GM23248 (cell line): ENCODE measurements at regions not wholly inside any gene's neighbourhood (a gene's known extent, or its start where the extent isn't known, plus 50 kb on each side); places are given as distances from the start of the nearest gene placed in this dataset.

Experiments
- DNase-seq: peaks from one replicate; pipeline ENCODE4 v3.0.0-alpha.2; 2015
- H2AFZ ChIP-seq: fragments of 200-600 bp; sonication (generic); 2 replicates; pipeline ENCODE4 v1.6.1; 2016; ENCODE audit warnings: antibody characterized with exemption
- H3F3A ChIP-seq: fragments of 200-600 bp; sonication (generic); 2 replicates; pipeline ENCODE4 v1.6.1; 2016; ENCODE audit warnings: mild to moderate bottlenecking, antibody characterized with exemption, mixed run types; ENCODE audit not compliant: insufficient read depth
- H3K27ac ChIP-seq: fragments of 200-600 bp; sonication (generic); 2 replicates; pipeline ENCODE4 v1.5.1; 2016; ENCODE audit warnings: mild to moderate bottlenecking
- H3K27me3 ChIP-seq: fragments of 200-600 bp; sonication (generic); replicated peaks from 2 replicates; pipeline ENCODE4 v1.6.1; 2016; ENCODE audit warnings: mild to moderate bottlenecking; ENCODE audit not compliant: insufficient read depth
- H3K36me3 ChIP-seq: fragments of 200-600 bp; sonication (generic); 2 replicates; pipeline ENCODE4 v1.6.1; 2016; ENCODE audit warnings: low read depth, mild to moderate bottlenecking
- H3K4me1 ChIP-seq: fragments of 200-600 bp; sonication (generic); 2 replicates; pipeline ENCODE4 v1.6.1; 2016; ENCODE audit warnings: mild to moderate bottlenecking; ENCODE audit not compliant: insufficient read depth
- H3K4me2 ChIP-seq: fragments of 200-600 bp; sonication (generic); one replicate; pipeline ENCODE4 v1.6.1; 2016; ENCODE audit warnings: mild to moderate bottlenecking; ENCODE audit not compliant: unreplicated experiment
- H3K4me3 ChIP-seq: fragments of 200-600 bp; sonication (generic); 2 replicates; pipeline ENCODE4 v1.5.1; 2016; ENCODE audit warnings: mild to moderate bottlenecking
- H3K79me2 ChIP-seq: fragments of 200-600 bp; sonication (generic); 2 replicates; pipeline ENCODE4 v1.6.1; 2016; ENCODE audit warnings: mild to moderate bottlenecking; ENCODE audit not compliant: insufficient read depth
- H3K9ac ChIP-seq: fragments of 200-600 bp; sonication (generic); 2 replicates; pipeline ENCODE4 v1.6.1; 2016; ENCODE audit warnings: mild to moderate bottlenecking
- H3K9me2 ChIP-seq: fragments of 200-600 bp; sonication (generic); 2 replicates; pipeline ENCODE4 v1.6.1; 2016; ENCODE audit warnings: mixed run types, mild to moderate bottlenecking, moderate library complexity; ENCODE audit not compliant: insufficient read depth
- H3K9me3 ChIP-seq: fragments of 200-600 bp; sonication (generic); one replicate; pipeline ENCODE4 v1.6.1; 2017; ENCODE audit warnings: low read depth
- H4K20me1 ChIP-seq: fragments of 200-600 bp; sonication (generic); 2 replicates; pipeline ENCODE4 v1.6.0; 2016; ENCODE audit not compliant: insufficient read depth
- EZH2 ChIP-seq: fragments of 200-600 bp; sonication (generic); IDR thresholded peaks from 2 replicates; pipeline ENCODE4 v1.6.1; 2018; ENCODE audit warnings: antibody characterized with exemption, mild to moderate bottlenecking; ENCODE audit not compliant: insufficient read depth, poor library complexity, severe bottlenecking
- EZH2phosphoT487 ChIP-seq: fragments of 200-600 bp; sonication (generic); IDR thresholded peaks from 2 replicates; pipeline ENCODE4 v1.6.1; 2018; ENCODE audit warnings: antibody characterized with exemption, moderate library complexity, mild to moderate bottlenecking, low read depth; ENCODE audit not compliant: insufficient read depth
- WGBS, 2 experiments: methylation state at CpG; one replicate each; pipeline ENCODE4 v1.1.6; 2015 to 2017; ENCODE audit warnings: low lambda C conversion rate in 2 of 2, low coverage in 1 of 2; ENCODE audit errors: missing lambda C conversion rate in 2 of 2; 5-methylcytosine and 5-hydroxymethylcytosine counted together
- in situ Hi-C: fragments of 300-500 bp; cut with MboI; formaldehyde crosslinking; loops from 2 replicates; pipeline ENCODE4 v1.15.0; 2020

- Histone ChIP-seq H3K27ac (no peak overlapping the region), H3F3A (no peaks in the 10 kb centered on the region), H3K79me2 (no peaks in the 10 kb centered on the region), H3K4me2 (no peak overlapping the region), H3K36me3 (no peaks in the 10 kb centered on the region), H3K9me2 (no peaks in the 10 kb centered on the region), H2AFZ (no peak overlapping the region), H3K27me3 (no peaks in the 10 kb centered on the region), H4K20me1 (no peaks in the 10 kb centered on the region), H3K4me1 (no peaks in the 10 kb centered on the region), H3K4me3 (no peak overlapping the region), H3K9ac (no peak overlapping the region), H3K9me3 (no peaks in the 10 kb centered on the region)
- 17 to 25% methylated on average over 3 of the region's 3 CpGs for WGBS, 2 experiments
- TF ChIP-seq EZH2phosphoT487: no peak
- TF ChIP-seq EZH2: no peak
- DNase-seq: no peak
- in situ Hi-C loops: no loop called here
These were observed 591.6 kb downstream of the PKHD1 start for GRCh38 chr6:51495610-51496396.

GRCh38 chr6:51502996-51503395 lies 584.4 kb downstream of the PKHD1 start:
- Histone ChIP-seq H3K4me1 (no peaks in the 10 kb centered on the region), H3K36me3 (no peaks in the 10 kb centered on the region), H3K27ac (no peak overlapping the region), H2AFZ (no peak overlapping the region), H3K4me2 (no peak overlapping the region), H3F3A (no peaks in the 10 kb centered on the region), H4K20me1 (no peaks in the 10 kb centered on the region), H3K9ac (no peak overlapping the region), H3K4me3 (no peak overlapping the region), H3K9me2 (no peaks in the 10 kb centered on the region), H3K79me2 (no peaks in the 10 kb centered on the region), H3K9me3 (no peaks in the 10 kb centered on the region), H3K27me3 (no peaks in the 10 kb centered on the region)
- TF ChIP-seq EZH2phosphoT487: no peak
- TF ChIP-seq EZH2: no peak
- in situ Hi-C loops: no loop called here
- DNase-seq: no peak
- WGBS, 2 experiments: 0 to 4% methylated on average over 1 of the region's 1 CpG

- Histone ChIP-seq H3K9me2 (no peaks in the 10 kb centered on the region), H3K27me3 (no peaks in the 10 kb centered on the region), H2AFZ (no peak overlapping the region), H3K9ac (no peak overlapping the region), H3K4me3 (no peak overlapping the region), H3K79me2 (no peaks in the 10 kb centered on the region), H3K4me1 (no peaks in the 10 kb centered on the region), H4K20me1 (no peaks in the 10 kb centered on the region), H3K27ac (no peak overlapping the region), H3K36me3 (no peaks in the 10 kb centered on the region), H3K9me3 (no peaks in the 10 kb centered on the region), H3K4me2 (no peak overlapping the region), H3F3A (no peaks in the 10 kb centered on the region)
- DNase-seq: no peak
- TF ChIP-seq EZH2phosphoT487: no peak
- no peak for TF ChIP-seq EZH2
- in situ Hi-C loops: no loop called here
These were observed 582.0 kb downstream of the PKHD1 start for GRCh38 chr6:51505434-51505833.

- Histone ChIP-seq H3K4me2 (no peak overlapping the region), H3F3A (no peaks in the 10 kb centered on the region), H3K9me2 (no peaks in the 10 kb centered on the region), H4K20me1 (no peaks in the 10 kb centered on the region), H2AFZ (no peak overlapping the region), H3K9me3 (no peaks in the 10 kb centered on the region), H3K27ac (no peak overlapping the region), H3K36me3 (no peaks in the 10 kb centered on the region), H3K27me3 (no peaks in the 10 kb centered on the region), H3K79me2 (no peaks in the 10 kb centered on the region), H3K4me3 (no peak overlapping the region), H3K4me1 (no peaks in the 10 kb centered on the region), H3K9ac (no peak overlapping the region)
- DNase-seq: no peak
- TF ChIP-seq EZH2: no peak
- TF ChIP-seq EZH2phosphoT487: no peak
- in situ Hi-C loops: no loop called here
- WGBS, 2 experiments: 34 to 37% methylated on average over 5 of the region's 5 CpGs
These were observed 577.8 kb downstream of the PKHD1 start for GRCh38 chr6:51509597-51509996.

GRCh38 chr6:51511081-51511480 lies 576.3 kb downstream of the PKHD1 start:
- no peak overlapping the region for H2AFZ ChIP-seq
- no peak for TF ChIP-seq EZH2phosphoT487
- TF ChIP-seq EZH2: no peak
- no peaks in the 10 kb centered on the region for H3K9me2 ChIP-seq
- no peak for DNase-seq
- H3K9me3 ChIP-seq: no peaks in the 10 kb centered on the region
- no peaks in the 10 kb centered on the region for H4K20me1 ChIP-seq
- H3K27me3 ChIP-seq: no peaks in the 10 kb centered on the region
- H3K79me2 ChIP-seq: no peaks in the 10 kb centered on the region
- H3K36me3 ChIP-seq: no peaks in the 10 kb centered on the region
- no peaks in the 10 kb centered on the region for H3F3A ChIP-seq
- no peaks in the 10 kb centered on the region for H3K4me1 ChIP-seq
- H3K27ac ChIP-seq: no peak overlapping the region
- in situ Hi-C loops: no loop called here
- H3K4me3 ChIP-seq: no peak overlapping the region
- H3K4me2 ChIP-seq: no peak overlapping the region
- H3K9ac ChIP-seq: no peak overlapping the region
